ENCODE measurements at regions not wholly inside any gene's neighbourhood (a gene's known extent, or its start where the extent isn't known, plus 50 kb on each side); places are given as distances from the start of the nearest gene placed in this dataset.

- H3K9me2 ChIP-seq (ENCODE audit: insufficient read depth), result no peaks in the 10 kb centered on the region
- no TSS peak for BruUV-seq (replicated peaks)
- no peak overlapping the region for H3K4me3 ChIP-seq
- H2AFZ ChIP-seq, result no peak overlapping the region
- DNase-seq, result peak in 1 of 2 experiments; percentile 29
- no peaks in the 10 kb centered on the region for H3K9me3 ChIP-seq (ENCODE audit: insufficient read depth, low read depth)
- H3K4me1 ChIP-seq (replicated peaks; ENCODE audit: insufficient read depth), result no peaks in the 10 kb centered on the region
- H3K4me2 ChIP-seq, result no peak overlapping the region
- CTCF ChIA-PET, result no interaction called here
- no peak overlapping the region for H3K27ac ChIP-seq
- H3K36me3 ChIP-seq (ENCODE audit: low read depth), result no peaks in the 10 kb centered on the region
- POLR2A ChIA-PET (ENCODE audit: unreplicated experiment), result no interaction called here
- TF ChIP-seq EZH2 (IDR thresholded peaks at IDR 0.05; ENCODE audit: low read depth) (no peak), CTCF (conservative IDR thresholded peaks at IDR 0.05) (no peak)
- no peaks in the 10 kb centered on the region for H3F3A ChIP-seq (ENCODE audit: insufficient read depth, low read depth)
- no peaks in the 10 kb centered on the region for H4K20me1 ChIP-seq (ENCODE audit: insufficient read depth)
- intact Hi-C loops (cut with micrococcal nuclease; ENCODE audit: unreplicated experiment), result no loop called here
- H3K79me2 ChIP-seq (ENCODE audit: low read depth), result no peaks in the 10 kb centered on the region
- no peaks in the 10 kb centered on the region for H3K27me3 ChIP-seq (ENCODE audit: insufficient read depth, low read depth)
Observed at GRCh38 chr9:16119261-16120230, 566.7 kb downstream of the CCDC171 start.

GRCh38 chr9:16120231-16120641 is 567.4 kb downstream of the CCDC171 start:
- no peak overlapping the region for H3K4me2 ChIP-seq
- BruUV-seq (replicated peaks), result no TSS peak

GRCh38 chr9:16120727-16121126 is 567.9 kb downstream of the CCDC171 start:
- Histone ChIP-seq H3K27me3 (ENCODE audit: insufficient read depth, low read depth) (no peaks in the 10 kb centered on the region), H3K79me2 (ENCODE audit: low read depth) (no peaks in the 10 kb centered on the region), H3K4me1 (replicated peaks; ENCODE audit: insufficient read depth) (no peaks in the 10 kb centered on the region), H3K4me3 (no peak overlapping the region), H3K9me2 (ENCODE audit: insufficient read depth) (no peaks in the 10 kb centered on the region), H3F3A (ENCODE audit: insufficient read depth, low read depth) (no peaks in the 10 kb centered on the region), H4K20me1 (ENCODE audit: insufficient read depth) (no peaks in the 10 kb centered on the region), H3K4me2 (no peak overlapping the region), H3K9me3 (ENCODE audit: insufficient read depth, low read depth) (no peaks in the 10 kb centered on the region), H3K36me3 (ENCODE audit: low read depth) (no peaks in the 10 kb centered on the region), H3K27ac (no peak overlapping the region), H2AFZ (no peak overlapping the region)
- BruUV-seq (replicated peaks), result no TSS peak
- no peak for DNase-seq
- intact Hi-C loops (cut with micrococcal nuclease; ENCODE audit: unreplicated experiment), result no loop called here
- POLR2A ChIA-PET (ENCODE audit: unreplicated experiment), result no interaction called here
- TF ChIP-seq EZH2 (IDR thresholded peaks at IDR 0.05; ENCODE audit: low read depth) (no peak), CTCF (conservative IDR thresholded peaks at IDR 0.05) (no peak)
- CTCF ChIA-PET, result no interaction called here

More at GRCh38 chr9:16120231-16120641, 567.4 kb downstream of the CCDC171 start:
- no peak overlapping the region for H3K4me3 ChIP-seq
- H4K20me1 ChIP-seq (ENCODE audit: insufficient read depth), result no peaks in the 10 kb centered on the region
- intact Hi-C loops (cut with micrococcal nuclease; ENCODE audit: unreplicated experiment), result no loop called here
- H3F3A ChIP-seq (ENCODE audit: insufficient read depth, low read depth), result no peaks in the 10 kb centered on the region
- no peaks in the 10 kb centered on the region for H3K79me2 ChIP-seq (ENCODE audit: low read depth)
- no peaks in the 10 kb centered on the region for H3K36me3 ChIP-seq (ENCODE audit: low read depth)
- no peaks in the 10 kb centered on the region for H3K4me1 ChIP-seq (replicated peaks; ENCODE audit: insufficient read depth)
- TF ChIP-seq CTCF (conservative IDR thresholded peaks at IDR 0.05) (no peak), EZH2 (IDR thresholded peaks at IDR 0.05; ENCODE audit: low read depth) (no peak)
- no peak overlapping the region for H2AFZ ChIP-seq
- H3K27me3 ChIP-seq (ENCODE audit: insufficient read depth, low read depth), result no peaks in the 10 kb centered on the region
- ChIA-PET POLR2A (ENCODE audit: unreplicated experiment) (no interaction called here), CTCF (no interaction called here)
- no peak overlapping the region for H3K27ac ChIP-seq
- DNase-seq, result no peak
- H3K9me2 ChIP-seq (ENCODE audit: insufficient read depth), result no peaks in the 10 kb centered on the region
- no peaks in the 10 kb centered on the region for H3K9me3 ChIP-seq (ENCODE audit: insufficient read depth, low read depth)
